ENCODE measurements at regions not wholly inside any gene's neighbourhood (a gene's known extent, or its start where the extent isn't known, plus 50 kb on each side); places are given as distances from the start of the nearest gene placed in this dataset.

GRCh38 chr19:28416245-28416644, 796.7 kb downstream of the UQCRFS1 start:
- no peak for TF ChIP-seq CTCF (IDR thresholded peaks at IDR 0.05; ENCODE audit: insufficient read depth, low read depth, low read length)
- POLR2A ChIA-PET: no interaction called here
- Histone ChIP-seq H3K4me3 (ENCODE audit: low read depth, low read length) (no peak overlapping the region), H3K27me3 (ENCODE audit: control insufficient read depth, insufficient read depth, low read length) (no peaks in the 10 kb centered on the region), H3K36me3 (ENCODE audit: control insufficient read depth, insufficient read depth, low read length) (no peaks in the 10 kb centered on the region)
- CTCF ChIA-PET: no interaction called here
- no peak for DNase-seq (ENCODE audit: low read depth)

GRCh38 chr19:28414748-28415147, 798.2 kb downstream of the UQCRFS1 start:
- POLR2A ChIA-PET: no interaction called here
- TF ChIP-seq CTCF (IDR thresholded peaks at IDR 0.05; ENCODE audit: insufficient read depth, low read depth, low read length): no peak
- CTCF ChIA-PET: no interaction called here
- no peak for DNase-seq (ENCODE audit: low read depth)
- Histone ChIP-seq H3K27me3 (ENCODE audit: control insufficient read depth, insufficient read depth, low read length) (no peaks in the 10 kb centered on the region), H3K36me3 (ENCODE audit: control insufficient read depth, insufficient read depth, low read length) (no peaks in the 10 kb centered on the region), H3K4me3 (ENCODE audit: low read depth, low read length) (no peak overlapping the region)

GRCh38 chr19:28409859-28410258, 803.1 kb downstream of the UQCRFS1 start:
- POLR2A ChIA-PET: no interaction called here
- TF ChIP-seq CTCF (IDR thresholded peaks at IDR 0.05; ENCODE audit: insufficient read depth, low read depth, low read length): no peak

GRCh38 chr19:28406966-28407365, 806.0 kb downstream of the UQCRFS1 start:
- no peaks in the 10 kb centered on the region; the same call in 1 of the 2 replicates for H3K27me3 ChIP-seq (ENCODE audit: control insufficient read depth, insufficient read depth, low read length)
- POLR2A ChIA-PET: no interaction called here
- no peak overlapping the region for H3K4me3 ChIP-seq (ENCODE audit: low read depth, low read length)
- DNase-seq (ENCODE audit: low read depth): no peak
- CTCF ChIA-PET: no interaction called here
- no peak for TF ChIP-seq CTCF (IDR thresholded peaks at IDR 0.05; ENCODE audit: insufficient read depth, low read depth, low read length)
- H3K36me3 ChIP-seq (ENCODE audit: control insufficient read depth, insufficient read depth, low read length): no peaks in the 10 kb centered on the region

More at GRCh38 chr19:28409859-28410258, 803.1 kb downstream of the UQCRFS1 start:
- H3K36me3 ChIP-seq (ENCODE audit: control insufficient read depth, insufficient read depth, low read length): no peaks in the 10 kb centered on the region
- CTCF ChIA-PET: no interaction called here
- H3K4me3 ChIP-seq (ENCODE audit: low read depth, low read length): no peak overlapping the region
- no peaks in the 10 kb centered on the region for H3K27me3 ChIP-seq (ENCODE audit: control insufficient read depth, insufficient read depth, low read length)
- no peak for DNase-seq (ENCODE audit: low read depth)

GRCh38 chr19:28405346-28405742, 807.6 kb downstream of the UQCRFS1 start:
- ChIA-PET CTCF (no interaction called here), POLR2A (no interaction called here)
- H3K4me3 ChIP-seq (ENCODE audit: low read depth, low read length): no peak overlapping the region
- no peak for TF ChIP-seq CTCF (IDR thresholded peaks at IDR 0.05; ENCODE audit: insufficient read depth, low read depth, low read length)
- DNase-seq (ENCODE audit: low read depth): no peak
- no peaks in the 10 kb centered on the region; the same call in 1 of the 2 replicates for H3K27me3 ChIP-seq (ENCODE audit: control insufficient read depth, insufficient read depth, low read length)
- H3K36me3 ChIP-seq (ENCODE audit: control insufficient read depth, insufficient read depth, low read length): no peaks in the 10 kb centered on the region

All from BJ (cell line).